Islet of Langerhans (tissue), 1 donor: ENCODE measurements at regions not wholly inside any gene's neighbourhood (a gene's known extent, or its start where the extent isn't known, plus 50 kb on each side); places are given as distances from the start of the nearest gene placed in this dataset.
"Not testable (repeated sequence)": the region's sequence is repeated elsewhere in the genome, so short reads cannot be mapped to it uniquely, and the experiment has no call there.

ENCODE experiments used
- FAIRE-seq: peaks from one replicate; lab custom pipeline; 2011; peaks lifted over from hg19 to GRCh38; lab: Jason Lieb, UNC

DNA sequence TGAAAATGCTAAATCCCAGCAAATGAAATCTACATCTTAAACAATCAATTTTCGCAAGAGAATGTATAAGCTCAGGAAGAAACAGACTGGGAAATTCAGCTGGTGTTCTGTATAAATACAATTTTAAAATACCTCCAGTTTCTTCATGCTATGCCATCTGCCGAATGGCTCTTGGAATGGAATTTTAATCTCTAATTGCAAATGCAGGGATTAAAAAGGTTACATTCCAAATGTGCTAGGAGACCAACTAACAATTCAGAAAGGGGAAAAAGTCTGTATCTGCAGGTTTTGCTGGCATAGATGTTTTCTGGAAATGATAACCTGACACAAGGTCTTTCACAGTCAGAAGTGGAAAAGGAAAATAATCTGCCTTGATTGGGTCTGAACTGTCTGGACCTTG, 379.7 kb downstream of the MAT2B start:
- FAIRE-seq: no peak

DNA sequence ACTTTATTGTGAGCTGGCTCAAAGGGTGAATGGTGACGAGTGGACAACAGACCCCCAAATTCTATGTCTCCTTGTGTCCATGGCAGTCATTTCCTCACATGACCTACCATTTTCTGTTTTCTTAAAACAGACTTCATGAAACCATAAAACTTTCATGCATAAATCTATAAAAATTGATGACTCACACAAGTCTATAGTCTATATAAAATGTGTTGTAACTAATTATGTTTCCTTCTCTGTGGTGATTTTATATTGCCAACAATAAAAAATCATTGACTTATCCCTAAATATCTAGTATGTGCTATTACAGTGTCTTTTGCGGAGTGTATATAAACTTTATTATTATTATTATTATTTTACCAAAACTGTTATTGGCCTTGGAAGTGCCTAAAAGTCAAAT, 382.4 kb downstream of the MAT2B start:
- no peak for FAIRE-seq

DNA sequence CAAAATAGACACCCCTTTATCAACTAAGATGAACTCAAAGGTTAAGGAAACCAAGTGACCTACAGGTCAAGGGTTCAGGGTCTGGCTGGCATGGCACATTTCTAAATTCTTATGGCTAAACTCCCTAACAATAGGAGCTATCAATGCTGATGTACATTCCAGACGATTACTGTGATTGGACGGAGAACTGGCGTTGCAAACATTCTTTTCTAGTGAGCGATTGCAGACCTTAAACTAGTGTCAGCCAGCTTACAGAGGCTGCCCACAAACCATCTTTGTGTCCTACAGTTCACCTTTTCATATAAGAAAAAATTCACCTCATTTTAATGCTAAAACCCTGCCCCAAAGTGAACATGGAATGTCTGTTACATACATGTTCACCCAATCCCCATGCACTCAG, 382.9 kb downstream of the MAT2B start:
- no peak for FAIRE-seq

DNA sequence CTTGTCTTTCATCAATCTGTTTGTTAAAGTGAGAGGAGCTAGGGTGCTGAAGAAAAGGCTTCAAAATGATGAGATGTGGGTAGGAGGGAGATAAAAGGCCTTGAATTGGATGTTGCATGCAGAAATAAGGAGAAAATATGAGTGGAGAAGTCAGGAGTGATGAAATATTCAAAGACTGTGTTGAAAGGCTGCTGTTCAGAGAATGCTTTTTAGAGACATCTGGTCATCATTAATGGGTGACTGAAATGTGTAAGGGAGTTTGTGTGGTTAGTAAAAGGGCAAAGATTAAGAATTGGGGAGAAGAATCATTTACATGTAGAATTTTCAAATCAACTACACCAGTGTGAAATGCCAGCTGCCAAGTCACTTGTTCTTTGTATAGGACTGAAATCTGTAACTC, 383.9 kb downstream of the MAT2B start:
- FAIRE-seq: no peak

DNA sequence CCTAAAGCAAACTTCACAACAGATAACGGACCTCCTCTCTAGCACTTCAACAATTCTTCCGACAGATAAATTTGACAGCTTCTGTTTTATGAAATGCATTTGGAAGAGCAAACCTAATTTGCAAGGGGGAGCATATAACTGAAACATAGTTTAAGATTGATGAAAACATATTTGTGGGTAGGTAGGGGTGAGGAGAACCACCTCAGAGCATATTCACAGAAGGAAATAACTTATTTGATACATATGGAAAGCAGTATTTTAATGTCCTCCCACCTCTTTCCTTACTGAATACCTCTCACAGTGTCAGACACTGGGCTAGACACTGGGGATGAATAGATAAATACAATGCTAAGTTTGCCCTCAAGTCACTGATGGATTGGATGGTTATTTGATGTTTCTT, 384.8 kb downstream of the MAT2B start:
- FAIRE-seq: no peak

DNA sequence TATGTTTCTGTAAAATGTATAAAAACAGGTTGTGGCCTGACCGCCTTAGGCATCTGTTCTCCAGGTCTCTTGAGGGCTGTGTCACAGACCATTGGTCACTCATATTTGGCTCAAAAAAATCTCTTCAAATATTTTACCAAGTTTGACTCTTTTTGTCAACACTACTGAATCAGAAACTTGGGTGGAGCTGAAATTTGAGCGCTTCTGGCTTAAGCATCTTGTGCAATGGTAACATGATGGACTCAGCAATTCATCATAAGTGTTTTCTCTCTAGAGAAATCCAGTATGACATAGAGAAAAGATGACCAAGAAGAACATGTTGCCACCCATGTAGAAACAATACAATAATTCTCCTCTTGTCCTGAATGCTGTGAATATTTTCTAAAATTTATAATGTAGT, 387.9 kb downstream of the MAT2B start:
- no peak for FAIRE-seq

DNA sequence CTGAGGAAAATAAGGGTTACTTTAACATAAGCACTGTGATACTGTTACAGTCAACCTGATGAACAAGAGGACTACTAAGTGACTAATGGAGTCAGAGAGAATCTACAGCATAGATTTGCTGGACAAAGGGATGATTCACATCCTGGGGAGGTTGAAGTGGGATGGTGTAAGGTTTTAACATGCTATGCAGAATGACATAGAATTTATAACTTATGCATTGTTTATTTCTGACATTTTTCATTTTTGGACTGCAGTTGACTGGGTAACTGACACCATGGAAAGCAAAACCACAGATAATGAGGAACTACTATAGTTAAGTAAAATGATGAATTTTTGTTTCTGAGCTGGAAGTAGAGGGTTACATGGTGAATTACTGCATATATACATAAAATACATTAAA, 389.2 kb downstream of the MAT2B start:
- FAIRE-seq: no peak

DNA sequence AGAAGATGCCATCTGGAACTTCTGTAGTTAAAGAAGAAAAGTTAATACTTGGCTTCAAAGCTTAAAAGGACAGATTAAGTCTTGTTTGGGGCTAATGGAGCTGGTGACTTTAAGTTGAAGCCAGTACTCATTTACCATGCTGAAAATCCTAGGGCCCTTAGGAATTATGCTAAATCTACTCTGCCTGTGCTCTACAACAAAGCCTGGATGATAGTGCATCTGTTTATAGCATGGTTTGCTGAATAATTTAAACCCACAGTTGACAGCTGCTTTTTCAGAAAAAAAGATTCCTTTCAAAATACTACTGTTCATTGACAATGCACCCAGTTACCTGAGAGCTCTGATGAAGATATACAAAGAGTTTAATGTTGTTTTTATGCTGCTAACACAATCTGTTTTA, 393.5 kb downstream of the MAT2B start:
- FAIRE-seq: no peak

DNA sequence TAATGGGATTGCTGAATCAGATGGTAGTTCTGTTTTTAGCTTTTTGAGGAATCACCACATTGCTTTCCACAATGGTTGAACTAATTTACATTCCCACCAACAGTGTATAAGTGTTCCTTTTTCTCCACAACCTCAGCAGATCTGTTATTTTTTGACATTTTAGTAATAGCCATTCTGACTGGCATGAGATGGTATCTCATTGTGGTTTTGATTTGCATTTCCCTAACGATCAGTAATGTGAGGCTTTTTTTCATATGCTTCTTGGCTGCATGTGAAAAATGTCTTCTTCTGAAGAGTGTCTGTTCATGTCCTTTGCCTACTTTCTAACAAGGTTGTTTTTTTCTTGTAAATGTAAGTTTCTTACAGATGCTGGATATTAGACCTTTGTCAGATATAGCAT, 402.4 kb downstream of the MAT2B start:
- not testable (repeated sequence) for FAIRE-seq

DNA sequence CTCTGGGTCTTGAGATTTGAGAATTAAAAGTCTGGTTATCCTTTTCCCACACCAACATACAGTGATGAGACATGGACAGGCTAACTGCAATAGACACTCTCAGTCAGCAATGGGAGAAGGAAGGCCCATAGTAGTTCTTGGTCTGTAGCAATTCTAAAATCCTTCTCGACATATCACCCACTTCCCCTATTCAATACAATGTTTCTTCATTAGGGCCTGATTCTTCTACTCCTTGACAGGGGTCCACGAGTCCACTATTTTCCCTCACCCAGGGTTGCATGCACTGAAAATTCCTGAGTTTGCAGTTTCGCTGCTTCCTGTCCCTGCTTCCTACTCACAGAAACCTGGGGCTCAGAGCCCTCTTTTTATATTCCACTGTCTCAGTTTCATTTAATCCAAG, 402.8 kb downstream of the MAT2B start:
- FAIRE-seq: no peak

DNA sequence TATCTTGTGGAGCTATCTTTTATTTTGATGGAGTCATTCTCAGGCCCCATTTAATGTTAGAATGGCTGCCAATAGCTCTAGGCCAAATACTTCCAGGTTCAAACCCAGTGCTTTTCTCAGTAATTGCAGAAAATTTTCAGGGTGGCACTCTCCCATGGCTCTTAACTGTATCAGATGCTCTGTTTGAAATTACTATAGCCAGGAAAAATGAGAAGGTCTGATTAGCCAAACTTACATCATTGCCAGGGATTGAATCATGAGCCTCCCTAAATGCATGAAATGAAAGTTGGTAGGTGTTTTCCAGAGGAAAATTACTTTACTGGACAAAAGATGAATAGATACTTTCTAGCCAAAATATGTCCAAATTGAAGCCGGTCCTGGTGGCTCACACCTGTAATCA, 404.8 kb downstream of the MAT2B start:
- no peak for FAIRE-seq

DNA sequence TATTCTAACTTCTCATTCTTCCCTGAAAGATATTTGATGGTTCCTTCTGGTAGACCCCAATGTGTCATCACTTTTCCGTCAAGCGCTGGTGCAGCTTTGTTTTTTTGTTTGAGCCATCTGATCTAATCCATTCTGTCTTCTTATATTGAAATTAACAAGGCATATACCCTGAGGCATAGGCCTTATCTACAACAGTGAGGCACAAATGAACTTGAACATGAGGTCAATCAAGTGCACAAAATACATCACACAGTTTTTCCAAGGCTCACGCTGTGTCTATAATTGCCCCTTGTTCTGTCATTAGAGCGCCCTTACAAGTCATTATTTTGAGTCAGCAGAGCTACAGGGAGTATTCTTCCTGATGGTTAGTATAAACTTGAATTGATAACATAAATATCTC, 406.6 kb downstream of the MAT2B start:
- FAIRE-seq: no peak

DNA sequence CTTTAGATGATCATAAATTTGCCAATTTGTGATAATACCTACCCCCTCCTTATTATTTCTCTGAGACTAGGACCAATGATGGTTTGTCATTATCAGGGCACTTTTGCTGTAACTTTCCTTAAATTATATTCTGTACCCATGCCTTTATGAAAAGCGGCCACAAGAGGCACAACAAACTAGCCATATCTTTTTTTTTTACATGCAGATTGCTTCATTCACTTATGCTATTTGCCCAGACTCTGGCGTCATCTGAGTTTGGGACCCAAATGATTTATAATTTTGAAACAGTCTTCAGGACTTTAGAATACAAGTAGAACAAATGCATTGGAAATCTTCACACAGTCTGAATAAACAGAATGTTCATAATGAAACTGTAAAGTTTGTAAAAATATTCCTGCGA, 408.1 kb downstream of the MAT2B start:
- no peak for FAIRE-seq

DNA sequence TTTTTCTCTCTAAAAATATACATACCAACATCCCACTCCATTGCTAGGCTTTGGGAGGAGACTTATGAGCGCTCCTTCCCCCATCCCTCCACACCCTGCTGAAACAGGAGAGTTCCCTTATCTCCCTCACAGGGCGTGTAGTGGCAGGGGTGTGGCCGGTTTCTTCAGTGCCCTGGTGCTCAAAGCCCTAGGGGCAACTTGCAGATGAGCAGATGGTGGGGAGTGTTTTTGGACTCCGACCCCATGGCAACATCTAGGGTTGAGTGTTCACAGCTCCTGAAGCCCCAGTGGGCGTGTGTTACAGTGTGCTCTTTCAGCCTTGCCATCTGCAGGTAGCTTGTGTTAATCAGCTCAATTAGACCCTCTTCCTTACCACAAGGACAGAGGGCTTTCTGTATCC, 409.5 kb downstream of the MAT2B start:
- no peak for FAIRE-seq

DNA sequence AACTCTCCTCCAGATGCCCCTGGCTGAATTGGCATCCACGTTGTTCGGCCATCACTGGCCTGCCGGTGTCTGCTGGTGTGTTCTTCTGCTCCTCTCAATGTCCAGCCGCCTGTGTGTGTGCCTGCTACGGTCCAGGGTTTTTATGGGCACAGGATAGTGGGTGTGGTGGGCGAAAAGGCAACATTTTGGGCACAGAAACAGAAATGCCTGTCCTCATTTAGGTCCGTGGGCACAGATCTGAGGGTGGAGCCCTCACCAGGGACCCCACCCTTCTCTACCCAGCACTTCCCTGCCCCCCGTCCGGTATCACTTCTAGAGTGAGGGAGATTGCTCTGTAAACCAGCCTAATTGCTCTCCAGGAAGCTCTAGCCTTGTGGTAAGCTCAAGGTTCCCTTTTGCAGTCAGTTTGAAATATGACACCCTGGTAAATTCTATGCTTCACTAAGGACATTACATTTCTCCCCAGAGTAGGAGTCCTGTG, 410.1 kb downstream of the MAT2B start:
- FAIRE-seq: no peak

DNA sequence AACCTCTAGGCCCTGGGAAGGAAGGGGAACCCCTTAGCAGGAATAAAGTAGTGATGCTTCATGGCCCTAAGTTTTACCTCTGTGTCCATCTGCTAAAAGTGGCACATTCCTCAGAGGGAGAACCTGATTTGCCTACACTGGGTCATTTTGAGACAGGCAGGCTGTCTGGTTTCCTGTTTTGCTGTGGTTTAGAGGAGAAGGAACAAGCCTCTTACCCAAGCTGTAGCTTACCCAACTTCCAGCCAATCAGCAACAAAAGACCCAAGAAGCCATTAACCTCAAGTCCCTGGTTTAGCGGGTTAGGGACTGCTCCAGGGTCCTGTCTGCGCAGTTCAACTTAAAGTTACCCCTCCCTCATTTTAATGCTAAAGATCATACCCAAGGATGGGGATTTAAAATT, 411.0 kb downstream of the MAT2B start:
- no peak for FAIRE-seq

DNA sequence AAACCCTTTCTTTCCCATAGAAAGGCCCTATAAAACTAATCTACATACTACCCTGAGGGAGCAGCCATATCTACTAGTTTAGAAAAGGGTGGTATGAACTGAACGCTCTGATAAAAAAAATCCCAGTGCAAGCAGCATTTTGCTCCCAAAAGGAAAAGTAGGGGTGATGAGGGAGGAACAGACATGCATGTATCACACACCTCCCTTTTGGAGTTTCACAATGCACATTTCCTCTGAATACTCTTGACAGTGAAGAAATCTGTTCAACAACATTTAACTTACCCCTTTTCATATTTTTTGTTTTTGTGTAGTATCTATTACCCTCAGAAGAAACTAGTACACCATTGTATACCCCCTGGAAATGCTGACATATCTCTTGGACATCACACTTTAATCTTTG, 411.4 kb downstream of the MAT2B start:
- FAIRE-seq: no peak

DNA sequence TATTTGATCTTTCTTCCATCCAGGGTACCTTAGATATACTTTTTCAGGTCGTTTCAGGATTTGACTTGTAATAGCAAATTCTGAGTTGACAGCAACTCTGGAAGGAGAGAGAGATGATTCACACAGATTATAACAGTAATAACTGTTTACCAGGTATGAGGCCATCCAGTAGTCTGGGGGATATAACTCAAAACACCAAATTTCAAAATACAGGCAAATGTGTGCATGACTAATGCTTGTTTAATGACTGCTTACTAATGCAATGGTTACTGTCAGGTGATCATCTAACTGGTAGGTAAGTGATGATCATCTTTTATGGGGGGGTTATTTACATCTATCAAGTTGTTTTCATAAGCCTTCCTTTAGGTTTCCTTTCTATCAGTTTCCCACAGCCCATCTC, 412.3 kb downstream of the MAT2B start:
- no peak for FAIRE-seq

DNA sequence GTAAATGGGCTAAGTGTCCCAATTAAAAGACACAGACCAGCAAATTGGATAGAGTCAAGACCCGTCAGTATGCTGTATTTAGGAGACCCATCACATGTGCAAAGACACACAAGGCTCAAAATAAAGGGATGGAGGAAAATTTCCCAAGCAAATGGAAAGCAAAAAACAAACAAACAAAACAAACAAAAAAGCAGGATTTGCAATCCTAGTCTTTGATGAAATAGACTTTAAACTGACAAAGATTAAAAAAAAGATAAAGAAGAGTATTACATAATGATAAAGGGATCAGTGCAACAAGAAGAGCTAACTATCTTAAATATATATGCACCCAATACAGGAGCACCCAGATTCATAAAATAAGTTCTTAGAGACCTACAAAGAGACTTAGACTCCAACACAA, 429.6 kb downstream of the MAT2B start:
- FAIRE-seq: not testable (repeated sequence)

DNA sequence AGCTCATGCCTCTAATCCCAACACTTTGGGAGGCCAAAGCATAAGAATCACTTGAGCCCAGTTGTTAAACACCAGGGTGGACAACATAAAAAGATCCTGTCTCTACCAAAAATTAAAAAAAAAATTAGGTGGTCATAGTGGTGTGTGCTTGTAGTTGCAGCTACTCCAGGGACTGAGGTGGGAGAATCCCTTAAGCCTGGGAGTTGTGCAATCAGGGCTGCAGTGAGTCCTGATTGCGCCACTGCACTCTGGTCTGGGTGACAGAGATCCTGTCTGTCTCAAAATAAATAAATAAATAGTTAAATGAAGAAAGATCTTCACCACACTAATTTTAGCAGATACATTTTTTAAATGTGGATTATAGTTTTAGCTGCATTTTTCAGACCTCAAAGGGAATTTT, 433.2 kb downstream of the MAT2B start:
- FAIRE-seq: no peak

DNA sequence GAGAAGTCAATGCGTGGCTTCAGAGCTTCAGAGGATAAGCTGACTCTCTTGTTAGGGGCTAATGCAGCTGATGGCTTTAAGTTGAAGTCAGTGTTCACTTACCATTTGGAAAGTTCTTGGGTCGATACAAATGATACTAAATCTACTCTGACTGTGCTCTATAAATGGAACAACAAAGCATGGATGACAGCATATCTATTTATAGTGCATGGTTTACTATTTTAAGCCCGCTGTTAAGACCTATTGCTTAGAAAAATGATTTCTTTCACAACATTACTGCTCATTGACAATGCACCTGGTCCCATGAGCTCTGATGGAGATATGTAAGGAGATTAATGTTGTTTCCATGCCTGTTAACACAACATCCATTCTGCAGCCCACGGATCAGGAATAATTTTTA, 435.7 kb downstream of the MAT2B start:
- no peak for FAIRE-seq

DNA sequence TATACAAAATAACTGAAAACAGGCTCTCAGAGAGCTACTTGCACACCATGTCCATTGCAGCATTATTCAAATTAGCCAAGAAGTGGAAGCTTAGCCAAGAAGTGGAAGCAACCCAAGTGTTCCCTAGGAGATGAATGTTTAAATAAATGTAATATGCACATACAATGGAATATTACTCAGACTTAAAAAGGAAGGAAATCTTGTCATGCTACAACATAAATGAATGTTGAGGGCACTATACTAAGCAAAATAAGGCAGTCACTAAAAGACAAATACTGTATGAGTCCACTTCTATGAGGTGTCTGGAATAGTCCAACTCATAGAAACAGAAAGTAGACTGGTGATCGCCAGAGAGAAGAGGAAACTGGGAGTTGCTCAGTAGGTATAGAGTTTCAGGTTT, 438.1 kb downstream of the MAT2B start:
- FAIRE-seq: no peak

DNA sequence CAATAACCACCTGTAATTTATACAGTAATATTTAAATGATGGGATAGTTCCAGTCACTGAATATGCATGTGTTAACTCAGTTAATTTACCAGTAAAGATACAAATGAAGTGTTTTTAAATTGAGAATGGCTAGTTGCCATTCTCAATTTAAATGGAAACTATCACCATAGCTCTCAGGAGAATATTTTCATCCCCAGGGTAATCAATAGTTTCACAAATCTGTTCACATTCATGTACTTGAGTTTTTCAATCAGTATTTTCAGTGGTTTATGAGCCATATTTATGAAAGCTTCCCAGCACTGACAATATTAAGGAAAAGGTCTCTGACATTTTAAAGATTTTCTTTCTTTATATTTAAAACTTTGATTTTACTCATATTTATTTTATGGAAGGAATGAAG, 439.3 kb downstream of the MAT2B start:
- FAIRE-seq: no peak

DNA sequence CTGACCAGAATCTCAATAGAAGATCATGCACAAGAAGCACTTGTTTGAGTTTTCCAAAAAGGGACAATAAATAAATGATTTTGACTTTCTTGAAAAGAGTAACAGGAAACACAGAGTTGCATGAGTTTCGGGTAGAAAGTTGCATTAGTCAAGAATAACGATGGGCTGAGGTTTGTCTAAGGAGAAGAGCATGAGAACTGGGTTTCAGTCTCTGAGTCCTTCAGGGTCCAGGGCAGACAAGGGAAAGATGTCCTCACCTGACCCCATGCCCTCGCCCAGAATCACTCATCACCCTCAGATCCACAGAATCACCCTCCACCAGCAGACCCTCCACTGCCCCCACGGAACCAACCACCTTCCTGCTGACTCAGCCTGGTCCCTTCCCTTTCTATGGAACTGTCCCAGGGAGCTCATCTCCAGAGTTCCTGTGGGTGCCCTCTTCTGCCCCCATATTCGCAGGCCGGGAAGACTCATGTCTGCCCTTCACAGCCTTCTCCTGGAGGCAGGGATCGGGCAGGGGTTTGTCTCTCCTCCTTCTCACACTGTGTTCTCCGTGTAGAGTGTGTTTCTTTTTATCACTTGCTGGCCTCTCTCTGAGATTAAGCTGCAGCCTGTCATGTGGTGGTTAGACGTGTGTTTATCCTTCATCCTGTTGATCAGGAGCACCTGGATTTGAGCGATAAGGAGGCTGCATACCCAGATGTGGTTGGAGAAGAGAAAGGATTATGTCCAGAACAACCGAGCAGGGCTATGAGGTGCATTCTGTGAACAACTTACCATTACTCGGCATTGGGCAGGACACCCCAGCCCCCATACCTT, 442.6 kb downstream of the MAT2B start:
- no peak for FAIRE-seq

DNA sequence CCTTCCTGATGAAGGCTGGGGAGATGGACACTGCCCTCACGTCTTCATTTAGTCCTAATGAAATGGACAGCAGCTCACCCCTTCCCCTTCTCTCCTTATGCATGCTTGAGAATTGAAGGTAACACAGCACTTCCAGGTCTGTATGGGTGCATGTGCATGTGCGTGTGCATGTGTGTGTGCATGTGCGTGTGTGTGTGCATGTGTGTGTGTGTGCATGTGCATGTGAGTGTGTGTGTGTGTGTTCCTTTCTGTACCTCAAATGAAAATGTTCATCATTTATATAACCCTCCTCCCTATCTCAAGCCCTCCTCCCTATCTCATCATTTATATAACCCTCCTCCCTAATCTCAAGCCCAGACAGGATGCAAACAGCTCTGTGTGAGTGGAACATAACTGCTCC, 444.8 kb downstream of the MAT2B start:
- FAIRE-seq: no peak
